Vagina (tissue), 2 donors: ENCODE measurements at regions not wholly inside any gene's neighbourhood (a gene's known extent, or its start where the extent isn't known, plus 50 kb on each side); places are given as distances from the start of the nearest gene placed in this dataset.

Source experiments
- DNase-seq, 2 donors: peaks; one replicate each; pipeline ENCODE4 v3.0.0-alpha.2; 2017; ENCODE audit errors: extremely low spot score in 2 of 2
- H3K27ac ChIP-seq: fragments of 200-600 bp; sonication (generic); one replicate; pipeline ENCODE4 v1.5.1; 2019
- H3K27me3 ChIP-seq: fragments of 200-600 bp; sonication (generic); one replicate; pipeline ENCODE4 v1.5.1; 2019
- H3K36me3 ChIP-seq, 2 donors: fragments of 200-600 bp; sonication (generic); one replicate each; pipeline ENCODE4 v1.5.1; 2017 to 2019
- H3K4me1 ChIP-seq: fragments of 200-600 bp; sonication (generic); one replicate; pipeline ENCODE4 v1.5.1; 2019
- H3K4me3 ChIP-seq, 2 donors: fragments of 200-600 bp; sonication (generic); 1 replicate in 1 of 2; 2 replicates in 1 of 2; pipeline ENCODE4 v1.5.1; 2016 to 2019
- H3K9me3 ChIP-seq: fragments of 200-600 bp; sonication (generic); one replicate; pipeline ENCODE4 v1.5.1; 2019
- CTCF ChIP-seq, 3 experiments: fragments of 450-650 bp in 2 of 3; fragments of 200-600 bp in 1 of 3; sonication (generic) in 1 of 3; IDR thresholded peaks; one replicate each; pipeline ENCODE4 v1.5.1; 2017 to 2019; ENCODE audit warnings: antibody characterized with exemption in 3 of 3, mild to moderate bottlenecking in 2 of 3, moderate library complexity in 2 of 3
- POLR2A ChIP-seq, 2 donors: fragments of 450-650 bp; IDR thresholded peaks; one replicate each; pipeline ENCODE4 v1.6.1; 2017; ENCODE audit warnings: antibody characterized with exemption in 2 of 2, mild to moderate bottlenecking in 2 of 2, moderate library complexity in 2 of 2
- POLR2AphosphoS5 ChIP-seq, 2 donors: sonication (generic); formaldehyde crosslinking; IDR thresholded peaks; one replicate each; pipeline ENCODE4 v1.9.0; 2017; ENCODE audit warnings: antibody characterized with exemption in 2 of 2, mild to moderate bottlenecking in 2 of 2, low read depth in 1 of 2; ENCODE audit not compliant: insufficient read depth in 1 of 2
- intact Hi-C: fragments of 100-400 bp; cut with DNase I; formaldehyde crosslinking; loops from one replicate; pipeline ENCODE4 v1.15.1; 2023

GRCh38 chr7:114153700-114154099 lies 234.9 kb upstream of the PPP1R3A start:
- Histone ChIP-seq H3K27me3 (no peaks in the 10 kb centered on the region), H3K36me3 (no peaks in the 10 kb centered on the region), H3K27ac (no peak overlapping the region), H3K4me1 (no peaks in the 10 kb centered on the region), H3K9me3 (no peaks in the 10 kb centered on the region), H3K4me3 (no peak overlapping the region)
- no peak for DNase-seq
- intact Hi-C loops, result no loop called here
- TF ChIP-seq POLR2A (IDR thresholded peaks at IDR 0.05) (no peak), CTCF (IDR thresholded peaks at IDR 0.05) (no peak), POLR2AphosphoS5 (IDR thresholded peaks at IDR 0.05; ENCODE audit: insufficient read depth in 1 of 2, low read depth in 1 of 2) (no peak)

- Histone ChIP-seq H3K9me3 (no peaks in the 10 kb centered on the region), H3K4me3 (no peak overlapping the region), H3K36me3 (no peaks in the 10 kb centered on the region), H3K27ac (no peak overlapping the region), H3K4me1 (no peaks in the 10 kb centered on the region), H3K27me3 (no peaks in the 10 kb centered on the region)
- TF ChIP-seq POLR2A (IDR thresholded peaks at IDR 0.05), result no peak
- TF ChIP-seq POLR2AphosphoS5 (IDR thresholded peaks at IDR 0.05; ENCODE audit: insufficient read depth in 1 of 2, low read depth in 1 of 2), result no peak
- TF ChIP-seq CTCF (IDR thresholded peaks at IDR 0.05), result no peak
- intact Hi-C loops, result no loop called here
- DNase-seq, result no peak
Observed at GRCh38 chr7:114152314-114152938, 233.6 kb upstream of the PPP1R3A start.

- no peaks in the 10 kb centered on the region for H3K36me3 ChIP-seq
- intact Hi-C loops, result no loop called here
- no peak overlapping the region for H3K27ac ChIP-seq
- DNase-seq, result no peak
- H3K9me3 ChIP-seq, result no peaks in the 10 kb centered on the region
- no peaks in the 10 kb centered on the region for H3K4me1 ChIP-seq
- no peak overlapping the region for H3K4me3 ChIP-seq
- TF ChIP-seq POLR2A (IDR thresholded peaks at IDR 0.05) (no peak), CTCF (IDR thresholded peaks at IDR 0.05) (no peak), POLR2AphosphoS5 (IDR thresholded peaks at IDR 0.05; ENCODE audit: insufficient read depth in 1 of 2, low read depth in 1 of 2) (no peak)
- no peaks in the 10 kb centered on the region for H3K27me3 ChIP-seq
Observed at GRCh38 chr7:114151777-114152176, 233.0 kb upstream of the PPP1R3A start.

- no peak overlapping the region for H3K27ac ChIP-seq
- DNase-seq, result no peak
- H3K27me3 ChIP-seq, result no peaks in the 10 kb centered on the region
- H3K4me1 ChIP-seq, result no peaks in the 10 kb centered on the region
- intact Hi-C loops, result no loop called here
- H3K9me3 ChIP-seq, result no peaks in the 10 kb centered on the region
- no peak overlapping the region for H3K4me3 ChIP-seq
- TF ChIP-seq POLR2A (IDR thresholded peaks at IDR 0.05), result no peak
- no peak for TF ChIP-seq POLR2AphosphoS5 (IDR thresholded peaks at IDR 0.05; ENCODE audit: insufficient read depth in 1 of 2, low read depth in 1 of 2)
- no peak for TF ChIP-seq CTCF (IDR thresholded peaks at IDR 0.05)
- H3K36me3 ChIP-seq, result no peaks in the 10 kb centered on the region
Observed at GRCh38 chr7:114150689-114151088, 231.9 kb upstream of the PPP1R3A start.

GRCh38 chr7:114148779-114149178 lies 230.0 kb upstream of the PPP1R3A start:
- TF ChIP-seq POLR2A (IDR thresholded peaks at IDR 0.05) (no peak), POLR2AphosphoS5 (IDR thresholded peaks at IDR 0.05; ENCODE audit: insufficient read depth in 1 of 2, low read depth in 1 of 2) (no peak), CTCF (IDR thresholded peaks at IDR 0.05) (no peak)
- no peaks in the 10 kb centered on the region for H3K36me3 ChIP-seq
- DNase-seq, result no peak
- H3K4me3 ChIP-seq, result no peak overlapping the region
- H3K9me3 ChIP-seq, result no peaks in the 10 kb centered on the region
- no peaks in the 10 kb centered on the region for H3K4me1 ChIP-seq
- intact Hi-C loops, result no loop called here
- no peak overlapping the region for H3K27ac ChIP-seq
- no peaks in the 10 kb centered on the region for H3K27me3 ChIP-seq
